GM19467 (cell line): ENCODE measurements at regions not wholly inside any gene's neighbourhood (a gene's known extent, or its start where the extent isn't known, plus 50 kb on each side); places are given as distances from the start of the nearest gene placed in this dataset.

ENCODE experiments used
- ATAC-seq: cut with Tn5 transposase; IDR thresholded peaks from one replicate; pipeline ENCODE4 v1.9.1; 2021; ENCODE audit warnings: mild to moderate bottlenecking, moderate library complexity; ENCODE audit not compliant: unreplicated experiment

DNA sequence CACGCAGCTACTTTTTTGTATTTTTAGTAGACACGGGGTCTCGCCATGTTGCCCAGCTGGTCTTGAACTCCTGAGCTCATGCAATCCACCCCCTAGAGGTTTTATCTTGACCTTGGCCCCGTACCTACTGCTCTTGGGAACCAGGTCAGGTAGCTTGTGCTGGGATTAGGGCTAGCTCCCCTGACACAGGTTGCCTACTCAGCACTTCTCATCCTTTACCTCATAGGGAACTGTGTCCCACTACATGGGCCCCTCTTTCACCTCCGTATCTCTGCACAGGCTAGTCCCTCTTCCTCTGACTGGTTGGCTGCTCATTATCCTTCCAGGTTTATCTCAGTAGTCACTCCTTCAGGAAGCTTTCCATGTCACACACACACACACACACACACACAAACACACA lies 58.0 kb upstream of the ITPRID1 start:
- ATAC-seq: no peak

DNA sequence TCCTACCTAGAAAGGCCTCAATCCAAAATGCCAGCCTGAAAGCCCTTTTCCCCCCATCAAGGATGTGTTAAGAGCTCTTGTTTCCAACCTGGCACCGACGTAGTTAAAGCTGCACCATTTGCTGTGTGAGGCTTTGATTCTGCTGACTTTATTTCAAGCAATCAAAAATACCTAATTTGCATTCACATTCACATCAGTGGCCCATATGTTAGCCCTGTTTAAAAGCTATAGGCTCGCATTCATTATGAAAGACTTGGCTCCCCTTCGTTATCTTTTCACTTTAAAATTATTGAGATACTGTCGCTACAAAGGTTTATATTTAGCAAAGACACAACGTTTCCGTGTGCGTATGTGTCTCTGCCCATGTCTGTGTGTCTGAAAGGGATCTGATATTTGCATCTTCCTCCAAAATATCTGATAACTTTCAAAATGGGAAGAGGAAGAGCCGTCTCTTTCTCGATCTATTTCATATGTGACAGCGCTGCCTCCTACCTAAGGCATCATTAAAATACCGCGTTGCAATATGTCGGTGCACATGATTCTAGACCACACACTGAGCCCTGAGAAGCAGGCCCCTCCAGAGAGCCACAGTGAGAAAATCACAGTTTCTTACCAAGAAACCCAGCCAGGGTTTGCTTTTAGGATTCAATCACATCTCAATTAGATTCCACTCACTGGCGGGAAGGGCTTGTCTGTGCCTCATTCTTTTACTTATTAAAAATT lies 57.1 kb upstream of the ITPRID1 start:
- ATAC-seq: no peak

DNA sequence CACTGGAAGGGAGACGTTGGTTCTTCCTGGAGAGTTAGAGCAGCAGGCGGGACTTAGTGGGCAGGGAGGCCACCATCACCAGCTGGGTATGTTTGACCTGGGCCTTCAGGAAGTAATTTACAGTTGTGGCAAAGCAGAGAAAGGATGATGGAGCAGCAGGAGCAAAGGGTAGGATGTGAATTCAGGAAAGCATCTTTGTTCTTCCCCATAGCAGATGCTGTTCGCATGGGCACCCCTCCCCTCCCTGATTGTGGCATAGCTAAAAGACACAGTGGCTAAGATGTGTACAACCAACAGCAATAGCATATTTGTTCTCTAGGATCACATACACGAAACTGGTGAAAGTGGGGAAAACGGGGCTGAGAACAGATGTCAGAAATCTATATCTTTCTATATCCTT lies 56.3 kb upstream of the ITPRID1 start:
- ATAC-seq: no peak

DNA sequence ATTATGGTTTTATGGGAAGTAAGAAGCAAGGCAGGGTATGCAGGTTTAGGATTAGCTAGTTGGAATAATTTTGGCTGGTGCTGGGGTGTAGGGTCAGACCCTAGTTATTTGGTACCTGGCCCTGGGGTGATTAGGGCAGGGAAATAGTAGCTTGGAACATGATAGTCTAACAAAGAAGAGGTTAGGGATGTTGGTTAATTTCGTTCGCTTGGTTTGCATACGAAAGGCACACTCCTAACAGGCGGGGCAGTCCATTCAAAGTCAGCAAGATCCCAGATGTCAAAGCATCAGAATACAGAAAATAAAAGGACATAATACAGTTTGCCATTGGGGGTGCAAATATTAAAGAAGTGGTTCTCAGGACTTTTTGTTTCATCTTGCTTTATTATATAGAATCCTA lies 55.7 kb upstream of the ITPRID1 start:
- ATAC-seq: no peak

DNA sequence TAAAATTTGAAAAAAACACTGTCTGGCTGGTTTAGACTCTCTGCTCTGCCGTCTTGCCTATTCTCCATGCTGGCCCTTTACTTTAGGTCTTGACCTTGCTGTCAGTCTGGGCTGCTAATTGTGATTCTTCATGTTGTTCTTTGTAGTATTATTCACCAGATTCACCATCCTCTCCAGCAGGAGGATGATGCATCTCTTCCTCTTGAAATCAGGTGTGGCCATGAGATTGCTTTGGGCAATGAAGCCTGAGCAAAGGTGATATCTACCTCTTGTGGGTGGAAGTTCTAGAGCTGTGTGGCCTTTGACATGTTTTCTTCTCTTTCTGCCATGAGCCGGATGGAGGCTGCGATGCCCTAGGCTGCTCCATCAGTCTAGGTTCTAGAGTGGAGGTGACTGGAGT lies 51.3 kb upstream of the ITPRID1 start:
- ATAC-seq: no peak
